Endothelial cell of hepatic sinusoid (primary cell): ENCODE measurements at regions not wholly inside any gene's neighbourhood (a gene's known extent, or its start where the extent isn't known, plus 50 kb on each side); places are given as distances from the start of the nearest gene placed in this dataset.

Source experiments
- in situ Hi-C: cut with HindIII; loops from 2 replicates; pipeline ENCODE4 v1.10.0; 2017; ENCODE audit warnings: low sequenced_read_pairs

- in situ Hi-C loops, result no loop called here
Measured at GRCh38 chr12:115444346-115444745, 760.4 kb upstream of the TBX3 start.

GRCh38 chr12:115443351-115443938, 759.5 kb upstream of the TBX3 start:
- in situ Hi-C loops, result no loop called here

- in situ Hi-C loops, result no loop called here
Measured at GRCh38 chr12:115440438-115440837, 756.5 kb upstream of the TBX3 start.

- in situ Hi-C loops, result no loop called here
Measured at GRCh38 chr12:115439008-115439601, 755.1 kb upstream of the TBX3 start.

- in situ Hi-C loops, result no loop called here
Measured at GRCh38 chr12:115438314-115438713, 754.3 kb upstream of the TBX3 start.

GRCh38 chr12:115437061-115437567, 753.1 kb upstream of the TBX3 start:
- in situ Hi-C loops, result no loop called here

GRCh38 chr12:115433014-115433634, 749.1 kb upstream of the TBX3 start:
- in situ Hi-C loops, result no loop called here

GRCh38 chr12:115430636-115431035, 746.7 kb upstream of the TBX3 start:
- in situ Hi-C loops, result no loop called here

GRCh38 chr12:115426732-115427131, 742.8 kb upstream of the TBX3 start:
- in situ Hi-C loops, result no loop called here

GRCh38 chr12:115424003-115424402, 740.0 kb upstream of the TBX3 start:
- in situ Hi-C loops, result no loop called here

GRCh38 chr12:115423546-115423987, 739.6 kb upstream of the TBX3 start:
- in situ Hi-C loops, result no loop called here

- in situ Hi-C loops, result no loop called here
Measured at GRCh38 chr12:115422845-115423545, 739.0 kb upstream of the TBX3 start.

- in situ Hi-C loops, result no loop called here
Measured at GRCh38 chr12:115421796-115422709, 738.1 kb upstream of the TBX3 start.

- in situ Hi-C loops, result no loop called here
Measured at GRCh38 chr12:115421350-115421749, 737.4 kb upstream of the TBX3 start.

- in situ Hi-C loops, result no loop called here
Measured at GRCh38 chr12:115419145-115419646, 735.2 kb upstream of the TBX3 start.

GRCh38 chr12:115417610-115418009, 733.6 kb upstream of the TBX3 start:
- in situ Hi-C loops, result no loop called here

GRCh38 chr12:115416869-115417268, 732.9 kb upstream of the TBX3 start:
- in situ Hi-C loops, result no loop called here

GRCh38 chr12:115413626-115414025, 729.7 kb upstream of the TBX3 start:
- in situ Hi-C loops, result no loop called here

GRCh38 chr12:115412831-115413230, 728.9 kb upstream of the TBX3 start:
- in situ Hi-C loops, result no loop called here

GRCh38 chr12:115411121-115411520, 727.1 kb upstream of the TBX3 start:
- in situ Hi-C loops, result no loop called here
